ENCODE measurements at regions not wholly inside any gene's neighbourhood (a gene's known extent, or its start where the extent isn't known, plus 50 kb on each side); places are given as distances from the start of the nearest gene placed in this dataset.

- no peak for DNase-seq (ENCODE audit: low read depth in 2 of 3, low spot score in 1 of 3)
These were observed 59.2 kb upstream of the NKX1-1 start for GRCh38 chr4:1465173-1466033.

GRCh38 chr4:1464581-1465171 is 58.4 kb upstream of the NKX1-1 start:
- no peak for DNase-seq (ENCODE audit: low read depth in 2 of 3, low spot score in 1 of 3)

GRCh38 chr4:1463927-1464540 is 57.8 kb upstream of the NKX1-1 start:
- DNase-seq (ENCODE audit: low read depth in 2 of 3, low spot score in 1 of 3): no peak

GRCh38 chr4:1463088-1463926 is 57.1 kb upstream of the NKX1-1 start:
- DNase-seq (ENCODE audit: low read depth in 2 of 3, low spot score in 1 of 3): no peak

- DNase-seq (ENCODE audit: low read depth in 2 of 3, low spot score in 1 of 3): no peak
These were observed 56.5 kb upstream of the NKX1-1 start for GRCh38 chr4:1462768-1463075.

- no peak for DNase-seq (ENCODE audit: low read depth in 2 of 3, low spot score in 1 of 3)
These were observed 55.9 kb upstream of the NKX1-1 start for GRCh38 chr4:1462009-1462767.

GRCh38 chr4:1460967-1461868 is 55.0 kb upstream of the NKX1-1 start:
- no peak for DNase-seq (ENCODE audit: low read depth in 2 of 3, low spot score in 1 of 3)

GRCh38 chr4:1459722-1460511 is 53.7 kb upstream of the NKX1-1 start:
- DNase-seq (ENCODE audit: low read depth in 2 of 3, low spot score in 1 of 3): no peak

- DNase-seq (ENCODE audit: low read depth in 2 of 3, low spot score in 1 of 3): no peak
These were observed 53.0 kb upstream of the NKX1-1 start for GRCh38 chr4:1459081-1459721.

- no peak for DNase-seq (ENCODE audit: low read depth in 2 of 3, low spot score in 1 of 3)
These were observed 52.3 kb upstream of the NKX1-1 start for GRCh38 chr4:1458581-1458980.

Data from stimulated activated CD4-positive, alpha-beta T cell treated with anti-CD3 and anti-CD28 coated beads, Interleukin-12 subunit alpha, Interleukin-12 subunit beta, amount 100 ng/mL, for 48 hours (primary cell).